IPS-18a (cell line): ENCODE measurements at regions not wholly inside any gene's neighbourhood (a gene's known extent, or its start where the extent isn't known, plus 50 kb on each side); places are given as distances from the start of the nearest gene placed in this dataset.

Experiments used
- H3K27ac ChIP-seq: one replicate; pipeline ENCODE4 v1.5.1; 2013; ENCODE audit warnings: low read length
- H3K27me3 ChIP-seq: one replicate; pipeline ENCODE4 v1.6.1; 2013; ENCODE audit warnings: mild to moderate bottlenecking, low read length; ENCODE audit not compliant: control insufficient read depth, insufficient read depth
- H3K36me3 ChIP-seq: one replicate; pipeline ENCODE4 v1.6.1; 2013; ENCODE audit warnings: low read depth, low read length; ENCODE audit not compliant: control insufficient read depth
- H3K4me1 ChIP-seq: one replicate; pipeline ENCODE4 v1.6.1; 2013; ENCODE audit warnings: low read depth, low read length; ENCODE audit not compliant: control insufficient read depth
- H3K4me3 ChIP-seq: one replicate; pipeline ENCODE4 v1.5.1; 2013; ENCODE audit warnings: low read length
- H3K9ac ChIP-seq: one replicate; pipeline ENCODE4 v1.6.1; 2013; ENCODE audit warnings: mild to moderate bottlenecking, low read length, moderate library complexity
- H3K9me3 ChIP-seq: one replicate; pipeline ENCODE4 v1.6.1; 2013; ENCODE audit warnings: low read depth, low read length; ENCODE audit not compliant: control insufficient read depth

DNA sequence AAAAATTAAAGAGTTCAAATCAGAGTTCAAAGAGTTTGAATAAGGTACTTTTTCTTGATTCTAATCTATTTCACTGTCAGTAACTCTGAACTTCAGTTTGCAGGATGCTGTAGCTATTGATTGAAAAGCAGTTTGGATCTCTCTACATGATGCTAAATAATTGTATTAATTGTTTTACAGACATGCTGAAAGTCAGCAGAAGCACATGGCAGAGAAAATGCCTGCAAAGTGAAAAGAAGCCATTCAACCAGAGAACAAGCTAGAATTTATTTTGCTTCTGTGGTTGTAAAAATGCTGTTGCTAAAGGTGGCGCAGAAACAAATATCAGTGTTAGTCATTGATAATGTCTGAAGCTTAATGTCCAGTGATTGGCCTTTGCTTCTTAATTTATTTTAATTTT lies 92.1 kb upstream of the IL12A start:
- H3K36me3 ChIP-seq: peaks cover 16% of the 10 kb centered on the region
- no peaks in the 10 kb centered on the region for H3K27me3 ChIP-seq
- H3K9ac ChIP-seq: no peak overlapping the region
- H3K4me1 ChIP-seq: no peaks in the 10 kb centered on the region
- H3K4me3 ChIP-seq: no peak overlapping the region
- H3K9me3 ChIP-seq: no peaks in the 10 kb centered on the region
- H3K27ac ChIP-seq: no peak overlapping the region

DNA sequence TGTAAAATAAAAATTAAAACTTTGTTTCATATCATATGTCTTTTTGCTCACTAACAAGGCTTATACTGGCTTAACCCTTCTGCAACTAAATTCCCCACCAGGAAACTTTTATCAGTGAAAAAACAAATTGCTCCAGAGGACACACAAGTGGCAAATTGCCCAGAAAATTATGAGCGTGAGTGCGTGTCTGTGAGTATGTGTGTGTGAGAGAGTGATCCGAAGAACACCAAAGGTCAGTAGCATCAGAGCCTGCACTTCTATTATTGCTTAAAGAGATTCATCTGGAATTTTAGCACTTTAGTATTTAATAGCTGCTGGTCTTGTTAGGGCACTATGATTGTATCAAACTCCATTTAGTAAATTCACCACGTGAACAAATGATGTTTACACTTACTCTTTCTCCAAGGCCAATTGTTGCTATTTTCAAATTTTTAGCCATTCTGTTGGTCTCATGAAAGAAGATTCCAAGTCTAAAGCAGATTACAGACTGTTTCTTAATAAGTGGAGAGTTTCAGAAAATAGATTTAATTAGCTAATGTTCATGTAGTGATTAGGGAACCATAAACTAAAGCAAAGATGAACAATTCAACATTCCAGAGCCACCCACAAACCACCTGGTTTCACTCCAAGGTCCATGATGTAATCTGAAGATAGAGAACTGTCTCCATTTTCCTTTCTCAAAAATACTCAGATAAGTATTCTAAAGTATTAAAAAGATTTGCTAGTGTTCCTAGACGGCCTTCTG lies 91.1 kb upstream of the IL12A start:
- H3K9me3 ChIP-seq: no peaks in the 10 kb centered on the region
- H3K4me3 ChIP-seq: no peak overlapping the region
- H3K36me3 ChIP-seq: peaks cover 13% of the 10 kb centered on the region
- H3K4me1 ChIP-seq: no peaks in the 10 kb centered on the region
- H3K9ac ChIP-seq: no peak overlapping the region
- H3K27me3 ChIP-seq: no peaks in the 10 kb centered on the region
- no peak overlapping the region for H3K27ac ChIP-seq

DNA sequence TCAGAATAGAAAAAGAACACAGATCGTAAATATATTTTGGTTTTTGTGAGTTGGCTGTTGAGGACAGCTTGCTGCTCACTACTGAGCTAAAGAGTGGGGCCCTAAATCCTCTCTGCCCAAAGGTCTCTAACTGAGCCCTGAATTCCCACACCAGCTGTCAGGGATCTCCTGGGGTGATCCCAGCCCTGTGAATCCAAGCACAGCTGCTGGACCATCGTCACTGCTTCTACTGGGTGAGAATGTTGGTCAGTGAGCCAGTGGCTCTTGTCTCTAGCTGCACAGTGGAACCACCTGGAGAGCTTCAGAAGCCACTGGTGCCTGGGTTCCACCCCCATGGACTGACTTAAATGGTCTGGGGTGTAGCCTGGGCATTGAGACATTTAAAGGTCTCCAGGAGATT lies 90.5 kb upstream of the IL12A start:
- H3K27me3 ChIP-seq: no peaks in the 10 kb centered on the region
- H3K9me3 ChIP-seq: no peaks in the 10 kb centered on the region
- H3K36me3 ChIP-seq: peaks cover 7% of the 10 kb centered on the region
- H3K27ac ChIP-seq: no peak overlapping the region
- no peak overlapping the region for H3K4me3 ChIP-seq
- H3K4me1 ChIP-seq: no peaks in the 10 kb centered on the region
- H3K9ac ChIP-seq: no peak overlapping the region

DNA sequence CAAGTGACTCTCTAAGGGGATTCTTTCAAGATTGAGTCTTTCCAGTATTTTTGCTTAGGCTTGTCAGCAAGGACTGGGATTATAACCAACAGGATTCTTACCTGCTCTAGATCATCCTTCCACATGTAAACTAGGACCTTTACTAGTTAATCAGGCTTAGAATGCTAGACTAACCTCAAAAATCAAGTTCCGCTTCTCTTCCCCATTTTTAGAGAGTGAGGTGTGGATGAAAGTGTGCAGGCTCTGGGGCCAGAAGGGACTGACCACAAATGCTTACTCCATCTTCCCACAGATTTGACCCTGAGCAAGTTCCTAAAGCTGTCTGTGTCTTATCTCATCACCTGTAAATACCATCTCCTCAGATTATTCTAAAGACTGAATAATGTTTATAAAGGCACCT lies 89.5 kb upstream of the IL12A start:
- Histone ChIP-seq H3K36me3 (peaks cover 7% of the 10 kb centered on the region), H3K27ac (no peak overlapping the region), H3K27me3 (no peaks in the 10 kb centered on the region), H3K4me1 (no peaks in the 10 kb centered on the region), H3K9ac (no peak overlapping the region), H3K9me3 (no peaks in the 10 kb centered on the region), H3K4me3 (no peak overlapping the region)

DNA sequence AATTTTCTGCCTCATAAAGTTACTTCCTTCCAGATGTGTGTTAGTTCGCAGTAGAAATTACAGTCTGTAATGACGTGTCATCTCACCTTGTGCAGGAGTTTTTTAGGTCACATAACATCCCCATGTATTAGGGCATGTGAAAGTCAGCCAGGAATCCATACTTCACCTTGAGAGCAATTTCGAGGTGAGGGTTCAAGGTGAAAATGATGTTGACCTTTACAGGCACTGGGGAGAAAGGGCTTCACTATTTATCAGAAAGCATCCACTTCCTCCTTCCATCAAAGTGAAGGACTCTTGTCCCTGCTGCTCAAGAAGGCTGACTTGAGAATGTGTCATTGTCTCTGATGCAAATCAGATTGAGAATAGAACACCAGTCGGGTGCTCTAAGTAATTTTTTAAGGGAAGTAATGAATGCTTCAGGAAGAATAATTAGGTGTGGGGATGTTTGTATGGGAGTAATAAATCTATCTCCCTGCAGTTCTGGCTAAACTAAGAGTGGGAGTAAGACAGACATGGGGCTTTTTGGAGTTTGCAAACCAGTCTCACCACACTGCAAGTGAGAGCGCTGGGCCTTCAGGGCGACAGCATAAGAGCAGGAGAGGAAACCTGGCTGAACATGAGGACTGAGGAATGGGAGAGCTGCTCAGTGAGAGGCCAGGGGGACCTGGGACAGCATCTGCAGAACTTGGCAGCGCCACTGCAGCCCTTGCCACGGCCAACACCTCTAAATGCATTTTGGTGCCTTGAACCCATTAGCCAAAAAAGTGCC lies 85.9 kb upstream of the IL12A start:
- no peaks in the 10 kb centered on the region for H3K27me3 ChIP-seq
- H3K27ac ChIP-seq: no peak overlapping the region
- no peaks in the 10 kb centered on the region for H3K4me1 ChIP-seq
- H3K36me3 ChIP-seq: peaks cover 2% of the 10 kb centered on the region
- no peaks in the 10 kb centered on the region for H3K9me3 ChIP-seq
- H3K4me3 ChIP-seq: no peak overlapping the region
- no peak overlapping the region for H3K9ac ChIP-seq

DNA sequence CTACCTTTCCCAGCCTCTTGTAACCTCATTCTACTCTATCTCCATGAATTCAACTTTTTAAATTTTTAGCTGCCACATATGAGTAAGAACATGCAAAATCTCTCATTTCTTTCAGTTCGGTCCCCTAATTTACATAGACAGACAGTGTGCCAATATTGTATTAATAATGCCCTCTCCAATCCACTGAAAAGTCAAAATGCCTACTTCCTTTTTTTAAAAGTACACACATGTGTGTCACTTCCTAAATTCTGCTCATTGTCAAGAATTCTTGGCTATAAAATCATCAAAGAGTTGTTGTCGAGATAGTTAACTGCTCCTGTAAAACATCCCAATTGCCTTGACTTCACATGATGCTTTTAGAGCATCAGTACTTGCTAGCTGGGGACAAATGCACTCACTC lies 84.2 kb upstream of the IL12A start:
- Histone ChIP-seq H3K27ac (no peak overlapping the region), H3K9me3 (no peaks in the 10 kb centered on the region), H3K4me3 (no peak overlapping the region), H3K4me1 (no peaks in the 10 kb centered on the region), H3K27me3 (no peaks in the 10 kb centered on the region), H3K9ac (no peak overlapping the region), H3K36me3 (no peaks in the 10 kb centered on the region)

DNA sequence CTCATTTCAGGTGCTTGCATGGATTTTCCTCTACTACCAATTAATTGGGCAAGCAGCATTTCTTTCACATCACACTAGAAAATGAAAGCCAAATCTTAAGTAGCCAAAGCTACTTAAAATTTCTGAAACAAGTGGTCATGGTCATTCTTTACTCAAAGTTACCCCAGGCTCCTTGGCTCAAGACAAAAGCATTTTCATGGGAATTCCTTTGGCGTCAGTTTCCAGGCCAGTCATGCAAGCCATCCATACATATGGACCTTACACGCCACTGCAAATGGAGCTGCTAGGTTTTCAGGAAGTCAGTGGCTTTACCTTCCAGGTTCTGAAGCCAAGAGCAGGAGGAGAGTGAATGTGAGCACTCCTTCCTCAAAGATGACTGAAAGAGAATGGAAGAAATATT lies 83.7 kb upstream of the IL12A start:
- H3K4me1 ChIP-seq: no peaks in the 10 kb centered on the region
- no peak overlapping the region for H3K9ac ChIP-seq
- no peak overlapping the region for H3K27ac ChIP-seq
- no peaks in the 10 kb centered on the region for H3K36me3 ChIP-seq
- H3K9me3 ChIP-seq: no peaks in the 10 kb centered on the region
- H3K27me3 ChIP-seq: no peaks in the 10 kb centered on the region
- H3K4me3 ChIP-seq: no peak overlapping the region

DNA sequence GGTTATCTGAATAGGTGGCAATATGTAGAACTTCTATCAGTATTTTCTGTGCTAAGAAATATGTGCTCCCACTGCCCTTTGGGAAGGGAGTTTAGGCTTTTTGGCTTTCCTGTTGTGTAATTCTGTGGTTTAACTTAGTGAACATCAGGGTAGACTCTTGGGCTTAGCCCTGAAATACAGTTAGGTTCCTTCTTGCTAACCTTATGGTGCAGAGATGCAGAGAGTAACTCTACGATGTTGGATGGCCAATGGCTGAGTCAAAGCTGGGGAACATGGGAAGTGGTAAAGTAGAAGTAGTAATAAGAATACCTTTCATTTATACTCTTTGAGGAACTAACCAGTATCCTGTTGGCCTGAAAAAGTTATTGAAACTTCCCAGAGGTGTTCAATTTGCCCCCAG lies 80.8 kb upstream of the IL12A start:
- Histone ChIP-seq H3K9ac (no peak overlapping the region), H3K9me3 (no peaks in the 10 kb centered on the region), H3K4me1 (no peaks in the 10 kb centered on the region), H3K27me3 (no peaks in the 10 kb centered on the region), H3K4me3 (no peak overlapping the region), H3K27ac (no peak overlapping the region), H3K36me3 (no peaks in the 10 kb centered on the region)

DNA sequence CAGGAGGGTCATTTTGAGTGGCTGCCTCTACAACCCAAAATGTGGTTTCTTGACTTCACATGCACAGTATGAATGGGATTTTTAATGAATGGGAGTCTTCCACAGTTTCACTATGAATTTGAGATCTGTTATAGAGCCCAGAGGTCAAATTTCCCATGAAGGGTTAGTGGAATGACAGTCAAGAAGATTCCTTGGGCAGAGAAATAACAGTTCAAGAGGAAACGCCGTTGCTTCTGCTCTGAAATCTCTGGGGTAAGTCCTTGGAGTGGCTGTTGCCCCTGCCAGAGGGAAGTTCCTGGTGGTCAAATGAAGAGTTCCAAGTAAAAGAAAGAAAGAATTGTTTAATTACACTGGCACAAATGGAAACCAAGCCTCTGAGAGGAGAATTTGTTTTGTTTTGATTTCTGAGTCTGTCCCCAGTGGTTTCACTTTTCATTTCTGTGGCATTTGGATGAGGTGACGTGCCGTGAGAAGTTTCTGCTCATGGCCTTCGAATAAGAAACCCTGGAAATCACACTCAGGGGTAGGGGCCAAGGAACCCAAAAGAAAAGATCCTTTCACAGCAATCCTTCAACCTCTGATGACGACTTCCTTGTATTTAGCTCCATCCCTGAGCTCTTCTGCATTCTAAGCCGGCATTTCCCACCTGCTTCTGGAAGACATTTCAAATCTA lies 77.5 kb upstream of the IL12A start:
- Histone ChIP-seq H3K4me1 (no peaks in the 10 kb centered on the region), H3K27ac (no peak overlapping the region), H3K36me3 (no peaks in the 10 kb centered on the region), H3K4me3 (no peak overlapping the region), H3K9me3 (no peaks in the 10 kb centered on the region), H3K9ac (no peak overlapping the region), H3K27me3 (no peaks in the 10 kb centered on the region)

DNA sequence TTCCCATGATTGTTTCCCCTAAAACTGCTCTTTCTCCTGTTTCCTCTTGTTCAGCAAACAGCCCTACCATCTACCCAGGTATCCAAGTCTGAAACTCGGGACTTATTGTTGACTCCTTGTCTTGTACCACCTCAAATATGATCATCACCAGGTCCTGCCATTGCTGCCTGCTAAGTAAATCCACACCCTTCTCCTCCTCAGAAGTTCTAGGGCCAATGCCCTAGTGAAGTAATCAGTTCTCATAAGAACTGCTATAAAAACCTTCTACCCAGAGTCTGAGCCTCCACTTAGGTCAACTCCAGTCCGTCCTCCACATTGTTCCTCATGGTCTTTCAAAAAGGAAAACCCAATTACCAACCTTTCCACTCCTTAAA lies 77.0 kb upstream of the IL12A start:
- H3K27ac ChIP-seq: no peak overlapping the region
- H3K4me3 ChIP-seq: no peak overlapping the region
- H3K36me3 ChIP-seq: no peaks in the 10 kb centered on the region
- no peaks in the 10 kb centered on the region for H3K27me3 ChIP-seq
- no peak overlapping the region for H3K9ac ChIP-seq
- no peaks in the 10 kb centered on the region for H3K9me3 ChIP-seq
- no peaks in the 10 kb centered on the region for H3K4me1 ChIP-seq

DNA sequence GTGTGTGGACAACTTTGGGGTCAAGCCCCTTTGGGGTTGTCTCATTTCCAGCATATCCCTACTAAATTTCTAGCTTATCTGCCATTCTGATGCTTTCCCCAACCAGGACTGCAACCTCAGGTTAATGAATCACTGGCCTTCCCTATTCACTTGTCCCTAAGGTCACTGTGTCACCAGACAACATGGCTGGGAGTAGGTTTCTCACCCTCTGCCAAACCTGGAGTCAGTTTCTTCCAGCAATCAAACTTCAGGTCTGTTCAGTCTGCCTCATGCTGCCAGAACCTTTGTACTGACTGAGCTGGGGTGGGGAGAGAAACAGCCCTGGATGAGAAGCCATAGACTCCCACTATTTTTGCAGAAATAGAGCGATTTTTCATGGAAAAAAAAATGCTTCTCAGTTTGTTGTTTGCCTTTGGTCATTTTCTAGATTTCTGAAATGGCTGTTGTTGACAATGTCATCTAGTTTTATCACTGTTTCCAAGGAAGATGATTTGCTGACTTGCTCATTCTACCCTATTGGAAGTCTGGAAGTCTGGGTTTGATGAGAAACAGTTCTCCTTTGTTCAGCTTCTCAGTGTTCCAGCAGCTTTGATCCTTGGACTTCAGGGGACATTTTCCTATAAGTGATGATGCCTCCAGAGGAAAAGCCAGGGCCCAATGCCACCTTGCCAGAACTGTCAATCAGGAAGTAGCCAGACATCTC lies 74.8 kb upstream of the IL12A start:
- no peak overlapping the region for H3K9ac ChIP-seq
- no peaks in the 10 kb centered on the region for H3K4me1 ChIP-seq
- no peak overlapping the region for H3K4me3 ChIP-seq
- H3K27ac ChIP-seq: no peak overlapping the region
- H3K27me3 ChIP-seq: no peaks in the 10 kb centered on the region
- no peaks in the 10 kb centered on the region for H3K36me3 ChIP-seq
- no peaks in the 10 kb centered on the region for H3K9me3 ChIP-seq
